GM21786 (cell line): ENCODE measurements at regions not wholly inside any gene's neighbourhood (a gene's known extent, or its start where the extent isn't known, plus 50 kb on each side); places are given as distances from the start of the nearest gene placed in this dataset.

ENCODE experiments used
- ATAC-seq: cut with Tn5 transposase; IDR thresholded peaks from one replicate; pipeline ENCODE4 v1.9.1; 2021; ENCODE audit not compliant: unreplicated experiment

DNA sequence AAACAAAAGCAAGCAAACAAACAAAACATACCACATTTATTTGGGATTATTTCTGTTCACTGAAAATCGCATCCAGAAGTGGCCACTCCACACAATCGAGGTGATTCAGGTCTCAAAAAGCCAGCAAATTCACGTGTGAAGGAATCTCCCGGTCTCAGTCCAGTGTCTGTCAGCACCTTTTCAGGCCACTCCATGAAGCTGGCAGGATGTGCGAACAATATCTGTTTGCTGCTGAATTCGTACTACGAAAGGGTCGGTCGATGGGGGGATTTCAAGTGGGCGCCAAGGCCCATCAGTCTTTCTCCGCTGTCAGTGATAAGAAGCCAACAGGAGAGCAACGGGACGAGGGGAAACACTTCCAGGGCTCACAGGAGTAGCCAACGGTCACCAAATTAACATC lies 505.1 kb downstream of the IRX1 start:
- ATAC-seq, result no peak

GRCh38 chr5:4101189-4101588 lies 505.6 kb downstream of the IRX1 start:
- ATAC-seq, result no peak

- no peak for ATAC-seq
Measured at GRCh38 chr5:4104831-4105597, 509.4 kb downstream of the IRX1 start.

DNA sequence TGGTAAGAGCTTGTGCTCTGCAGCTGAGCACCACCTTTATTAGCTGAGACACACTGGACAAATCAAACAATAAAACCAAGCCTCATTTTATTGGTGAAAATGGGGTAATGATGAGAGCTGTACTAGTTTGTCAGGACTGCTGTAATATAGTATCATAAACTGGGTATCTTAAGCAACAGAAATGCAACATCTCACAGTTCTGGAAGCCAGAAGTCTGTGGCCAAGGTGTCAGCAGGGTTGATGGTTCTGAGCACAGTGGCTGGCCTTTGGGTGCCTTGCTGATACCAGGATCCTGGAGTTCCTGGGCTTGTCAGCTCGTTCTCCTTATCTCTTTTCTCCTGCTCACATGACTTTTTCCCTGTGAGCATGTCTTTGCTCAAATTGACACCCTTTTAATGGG lies 513.1 kb downstream of the IRX1 start:
- ATAC-seq, result no peak

GRCh38 chr5:4113426-4113825 lies 517.8 kb downstream of the IRX1 start:
- ATAC-seq, result no peak

DNA sequence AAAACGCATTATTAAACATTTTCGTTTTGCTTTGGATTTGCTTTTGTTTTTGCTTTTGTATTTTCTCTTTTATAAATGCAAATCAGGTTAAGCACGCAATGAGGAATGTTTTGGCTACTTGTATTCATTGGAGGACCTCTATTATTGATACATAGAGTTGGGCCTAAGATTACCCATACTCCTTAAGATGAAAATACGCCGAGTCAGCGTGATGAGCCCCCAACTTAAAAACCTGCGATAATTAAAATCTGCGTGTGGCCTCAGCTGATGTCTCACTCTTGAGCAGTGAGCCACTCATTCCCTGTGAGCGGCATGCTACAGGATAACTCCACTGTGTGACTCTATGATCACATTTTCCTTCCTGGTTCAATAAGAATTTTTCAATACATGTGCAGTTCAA lies 518.3 kb downstream of the IRX1 start:
- ATAC-seq, result no peak

DNA sequence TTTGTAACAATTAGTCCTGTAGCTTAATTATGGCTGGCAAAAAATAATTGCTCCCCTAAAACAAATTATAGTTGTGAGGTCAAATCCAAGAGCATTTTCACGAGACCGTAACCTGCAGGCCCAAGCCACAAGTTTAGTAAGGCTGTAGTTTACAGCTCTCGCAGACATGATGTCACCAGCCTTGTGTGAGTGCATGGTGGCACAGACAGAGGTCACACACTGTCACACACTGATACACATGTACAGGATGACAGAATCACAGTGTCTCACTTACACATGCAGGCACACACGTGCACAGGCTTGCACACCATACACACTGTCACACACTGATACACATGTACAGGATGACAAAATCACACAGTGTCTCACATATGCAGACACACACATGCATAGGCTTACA lies 518.8 kb downstream of the IRX1 start:
- ATAC-seq, result no peak

DNA sequence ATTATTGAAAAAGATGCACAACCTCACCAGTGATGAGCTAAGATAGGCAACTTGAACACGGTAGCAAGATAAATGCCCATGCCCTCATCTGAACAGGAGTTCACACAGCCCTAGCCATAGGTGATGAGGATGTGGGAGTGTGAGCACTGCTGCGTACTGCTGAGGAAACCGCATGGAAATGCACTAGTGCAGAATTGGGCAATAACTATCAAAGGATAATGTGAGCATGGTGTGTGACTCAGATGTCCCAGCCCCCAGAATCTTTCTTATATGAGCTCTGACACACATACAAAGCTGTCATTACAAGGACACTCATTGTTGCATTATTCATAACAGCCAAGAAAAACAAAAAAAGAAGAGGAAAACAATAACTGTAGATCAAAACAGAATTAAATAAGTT lies 521.2 kb downstream of the IRX1 start:
- no peak for ATAC-seq

- ATAC-seq, result no peak
Measured at GRCh38 chr5:4124221-4124970, 528.8 kb downstream of the IRX1 start.

- ATAC-seq, result no peak
Measured at GRCh38 chr5:4128994-4129393, 533.4 kb downstream of the IRX1 start.

- no peak for ATAC-seq
Measured at GRCh38 chr5:4129523-4129922, 533.9 kb downstream of the IRX1 start.

DNA sequence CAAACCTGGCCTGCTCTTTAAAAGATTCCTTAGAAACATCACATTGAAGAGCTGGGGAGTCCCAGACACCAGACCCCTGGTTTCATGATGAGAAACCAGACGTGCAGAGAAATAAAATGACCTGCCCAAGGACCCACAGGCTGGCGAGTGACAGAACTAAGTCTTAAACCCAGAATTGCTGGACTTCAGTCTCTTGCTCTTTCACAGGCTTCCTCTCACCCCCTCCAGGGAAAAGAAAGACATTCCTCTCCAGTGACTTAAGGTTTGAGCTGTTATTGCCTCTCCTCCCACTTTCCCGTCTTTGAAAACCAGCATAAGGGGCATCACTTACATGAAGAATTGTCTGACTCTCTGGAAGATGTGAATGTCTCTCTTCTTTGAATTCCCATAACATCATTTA lies 535.2 kb downstream of the IRX1 start:
- ATAC-seq, result no peak

- no peak for ATAC-seq
Measured at GRCh38 chr5:4137781-4138180, 542.1 kb downstream of the IRX1 start.

GRCh38 chr5:4142842-4143241 lies 547.2 kb downstream of the IRX1 start:
- ATAC-seq, result no peak

DNA sequence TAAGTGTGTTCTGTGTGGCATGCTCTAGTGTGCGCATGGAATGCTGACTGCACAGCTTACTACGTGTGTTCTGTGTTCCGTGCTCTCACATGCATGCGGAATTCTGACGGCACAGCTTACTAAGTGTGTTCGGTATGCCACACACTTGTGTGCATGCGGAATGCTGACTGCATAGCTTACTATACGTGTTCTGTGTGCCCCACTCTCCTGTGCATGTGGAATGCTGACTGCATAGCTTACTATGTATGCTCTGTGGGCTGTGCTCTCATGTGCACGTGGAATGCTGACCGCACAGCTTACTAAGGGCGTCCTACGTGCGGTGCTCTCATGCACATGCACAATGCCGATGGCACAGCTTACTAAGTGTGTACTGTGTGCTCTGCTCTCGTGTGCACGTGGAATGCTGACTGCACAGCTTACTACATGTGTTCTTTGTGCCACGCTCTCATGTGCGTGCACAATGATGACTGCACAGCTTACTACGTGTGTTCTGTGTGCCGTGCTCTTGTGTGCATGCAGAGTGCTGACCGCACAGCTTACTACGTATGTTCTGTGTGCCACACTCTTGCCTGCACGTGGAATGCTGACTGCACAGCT lies 548.9 kb downstream of the IRX1 start:
- ATAC-seq, result no peak

- ATAC-seq, result no peak
Measured at GRCh38 chr5:4145511-4145910, 549.9 kb downstream of the IRX1 start.

GRCh38 chr5:4148009-4148408 lies 552.4 kb downstream of the IRX1 start:
- ATAC-seq, result no peak

DNA sequence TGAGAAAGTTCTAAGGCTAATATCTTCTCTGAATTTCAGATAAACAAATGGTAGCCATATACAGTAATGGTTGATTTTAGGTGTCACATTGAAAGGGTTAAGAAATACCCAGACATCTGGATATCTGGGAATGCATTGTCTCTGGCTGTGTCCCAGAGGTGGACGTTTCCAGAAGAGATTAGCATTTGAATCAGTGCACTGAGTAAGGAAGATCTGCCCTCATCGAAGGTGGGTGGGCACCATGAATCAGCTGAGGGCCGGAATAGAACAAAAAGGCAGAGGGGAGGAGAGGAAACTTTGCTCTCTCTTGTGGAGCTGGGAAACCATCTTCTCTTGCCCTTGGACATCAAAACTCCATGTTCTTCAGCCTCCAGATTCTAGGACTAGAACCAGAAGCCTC lies 554.4 kb downstream of the IRX1 start:
- no peak for ATAC-seq

DNA sequence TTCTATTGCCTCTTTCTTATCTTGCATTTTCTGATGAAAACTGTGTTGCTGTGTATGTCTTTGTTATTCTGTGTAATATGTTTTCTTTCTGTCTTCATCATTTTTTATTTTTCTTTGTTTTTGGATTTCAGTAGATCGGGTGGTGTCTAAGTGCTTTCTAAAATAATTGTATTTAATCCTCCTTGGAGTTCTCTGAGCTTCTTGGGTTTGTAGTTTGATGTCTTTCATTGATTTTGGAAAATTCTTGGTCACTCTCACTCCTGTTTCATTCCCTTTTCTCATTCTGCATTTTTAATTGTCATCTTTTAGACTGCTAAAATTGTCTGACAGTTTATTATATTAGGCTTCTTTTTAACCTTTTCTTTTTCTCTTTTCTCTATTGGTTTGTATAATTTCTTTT lies 560.5 kb downstream of the IRX1 start:
- ATAC-seq, result no peak

- ATAC-seq, result no peak
Measured at GRCh38 chr5:4156889-4157288, 561.3 kb downstream of the IRX1 start.

GRCh38 chr5:4158750-4159447 lies 563.3 kb downstream of the IRX1 start:
- ATAC-seq, result no peak

GRCh38 chr5:4159681-4160080 lies 564.0 kb downstream of the IRX1 start:
- no peak for ATAC-seq
